Activated T-helper 1 cell treated with anti-CD3 and anti-CD28 coated beads, Interleukin-12 subunit alpha, Interleukin-12 subunit beta, Interleukin-2, Interleukin-4 antibody, amounts not matched to agents 30 ng/mL and 10 ng/mL and 1 ng/mL, durations not matched to agents 14 hours and 24 hours and 36 hours (primary cell): ENCODE measurements at regions not wholly inside any gene's neighbourhood (a gene's known extent, or its start where the extent isn't known, plus 50 kb on each side); places are given as distances from the start of the nearest gene placed in this dataset.

Experiments used
- DNase-seq: peaks from one replicate; pipeline ENCODE4 v3.0.0; 2021; ENCODE audit warnings: low spot score
- H3K27ac Mint-ChIP-seq: one replicate; pipeline ENCODE4 v1.8.0; 2021; ENCODE audit warnings: mild to moderate bottlenecking, mixed read lengths
- H3K27me3 Mint-ChIP-seq: one replicate; pipeline ENCODE4 v1.8.0; 2022; ENCODE audit warnings: mild to moderate bottlenecking, moderate library complexity, mixed read lengths; ENCODE audit not compliant: insufficient read depth
- H3K36me3 Mint-ChIP-seq: one replicate; pipeline ENCODE4 v1.8.0; 2021; ENCODE audit warnings: low read depth, mixed read lengths
- H3K4me1 Mint-ChIP-seq: one replicate; pipeline ENCODE4 v1.8.0; 2021; ENCODE audit warnings: low read depth, mixed read lengths
- H3K4me3 Mint-ChIP-seq: one replicate; pipeline ENCODE4 v1.8.0; 2021; ENCODE audit warnings: mild to moderate bottlenecking, moderate library complexity, mixed read lengths
- H3K9me3 Mint-ChIP-seq: one replicate; pipeline ENCODE4 v1.8.0; 2021; ENCODE audit warnings: mixed read lengths
- intact Hi-C: fragments of 100-400 bp; cut with micrococcal nuclease; formaldehyde crosslinking; loops from one replicate; pipeline ENCODE4 v1.15.1; 2024

- H3K36me3 Mint-ChIP-seq: no peaks in the 10 kb centered on the region
- intact Hi-C loops: no loop called here
- no peak for DNase-seq
- H3K27ac Mint-ChIP-seq: no peak overlapping the region
- H3K4me3 Mint-ChIP-seq: no peak overlapping the region
- H3K27me3 Mint-ChIP-seq: no peaks in the 10 kb centered on the region
- H3K4me1 Mint-ChIP-seq: no peaks in the 10 kb centered on the region
- no peaks in the 10 kb centered on the region for H3K9me3 Mint-ChIP-seq
Measured at GRCh38 chr4:66691101-66691500, 854.2 kb downstream of the CENPC start.

DNA sequence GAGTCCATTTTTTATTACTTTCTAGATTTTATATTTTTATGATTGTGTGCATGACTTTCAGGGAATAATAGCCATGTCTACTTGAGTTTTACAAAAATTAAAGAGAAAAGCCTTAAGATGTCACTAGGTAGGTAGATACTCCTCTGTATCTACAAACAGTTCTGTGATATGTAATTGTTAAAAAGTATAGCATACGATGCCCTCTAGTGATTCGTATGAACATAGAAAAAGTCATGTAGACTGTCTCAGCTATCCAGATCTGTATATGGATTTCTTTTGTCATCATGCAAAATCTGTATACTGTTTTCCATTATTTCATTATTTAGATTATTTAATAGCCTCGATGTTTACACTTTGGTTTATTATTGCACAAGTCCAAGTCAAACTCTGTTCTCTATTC is 856.6 kb downstream of the CENPC start:
- intact Hi-C loops: no loop called here

DNA sequence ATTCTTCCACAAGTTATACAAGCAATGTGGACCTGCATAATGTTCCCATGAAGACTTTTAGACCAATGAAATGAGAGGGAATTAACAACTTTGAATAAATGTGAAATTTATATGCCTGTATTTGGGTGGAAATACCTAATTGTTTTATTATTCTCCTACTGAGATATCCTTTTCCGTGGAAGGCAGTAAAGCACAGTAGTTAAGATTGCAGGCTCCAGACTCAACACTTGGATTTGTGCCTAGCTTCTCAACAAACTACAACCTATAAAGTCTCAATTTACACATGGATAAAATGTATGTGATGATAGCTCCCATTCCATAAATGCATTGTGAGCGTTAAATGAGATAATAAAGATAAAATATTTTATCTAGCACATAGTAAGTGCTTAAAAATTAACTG is 857.8 kb downstream of the CENPC start:
- H3K9me3 Mint-ChIP-seq: no peaks in the 10 kb centered on the region
- DNase-seq: no peak
- H3K27me3 Mint-ChIP-seq: no peaks in the 10 kb centered on the region
- no peak overlapping the region for H3K4me3 Mint-ChIP-seq
- no peaks in the 10 kb centered on the region for H3K4me1 Mint-ChIP-seq
- H3K27ac Mint-ChIP-seq: no peak overlapping the region
- H3K36me3 Mint-ChIP-seq: no peaks in the 10 kb centered on the region
- intact Hi-C loops: no loop called here

More for the DNA sequence above, 856.6 kb downstream of the CENPC start:
- H3K4me3 Mint-ChIP-seq: no peak overlapping the region
- no peak for DNase-seq
- no peak overlapping the region for H3K27ac Mint-ChIP-seq
- H3K9me3 Mint-ChIP-seq: no peaks in the 10 kb centered on the region
- H3K36me3 Mint-ChIP-seq: no peaks in the 10 kb centered on the region
- H3K4me1 Mint-ChIP-seq: no peaks in the 10 kb centered on the region
- H3K27me3 Mint-ChIP-seq: no peaks in the 10 kb centered on the region

GRCh38 chr4:66681962-66682361 is 863.3 kb downstream of the CENPC start:
- Mint-ChIP-seq H3K27ac (no peak overlapping the region), H3K27me3 (no peaks in the 10 kb centered on the region), H3K4me1 (no peaks in the 10 kb centered on the region), H3K9me3 (no peaks in the 10 kb centered on the region), H3K4me3 (no peak overlapping the region), H3K36me3 (no peaks in the 10 kb centered on the region)
- DNase-seq: no peak
- intact Hi-C loops: no loop called here

DNA sequence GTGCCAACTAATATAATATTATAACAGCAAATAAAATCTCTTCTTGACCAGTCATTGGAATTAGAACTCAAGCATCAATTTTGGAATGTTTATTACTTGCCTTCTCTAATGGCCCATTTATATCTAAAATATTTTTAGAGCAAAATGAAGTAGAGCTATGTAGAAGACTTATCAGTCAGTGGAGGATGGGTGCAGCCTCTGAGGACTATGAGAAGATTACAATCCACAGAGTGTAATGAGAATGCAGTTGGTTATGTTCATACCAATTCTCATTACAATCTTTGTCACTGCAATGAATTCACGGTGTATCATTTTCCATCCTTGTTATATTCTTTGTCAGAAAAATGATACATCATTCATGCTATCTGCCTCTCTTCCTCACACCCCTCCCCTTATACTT is 878.1 kb downstream of the CENPC start:
- Mint-ChIP-seq H3K9me3 (no peaks in the 10 kb centered on the region), H3K4me3 (no peak overlapping the region), H3K36me3 (no peaks in the 10 kb centered on the region), H3K27me3 (no peaks in the 10 kb centered on the region), H3K27ac (no peak overlapping the region), H3K4me1 (no peaks in the 10 kb centered on the region)
- intact Hi-C loops: no loop called here
- DNase-seq: no peak

- no peaks in the 10 kb centered on the region for H3K4me1 Mint-ChIP-seq
- DNase-seq: no peak
- no peak overlapping the region for H3K27ac Mint-ChIP-seq
- H3K4me3 Mint-ChIP-seq: no peak overlapping the region
- no peaks in the 10 kb centered on the region for H3K27me3 Mint-ChIP-seq
- H3K36me3 Mint-ChIP-seq: no peaks in the 10 kb centered on the region
- intact Hi-C loops: no loop called here
- H3K9me3 Mint-ChIP-seq: no peaks in the 10 kb centered on the region
Measured at GRCh38 chr4:66662620-66663019, 882.7 kb downstream of the CENPC start.

GRCh38 chr4:66658809-66659208 is 886.5 kb downstream of the CENPC start:
- no peak for DNase-seq
- Mint-ChIP-seq H3K4me1 (no peaks in the 10 kb centered on the region), H3K9me3 (no peaks in the 10 kb centered on the region), H3K27ac (no peak overlapping the region), H3K27me3 (no peaks in the 10 kb centered on the region), H3K36me3 (no peaks in the 10 kb centered on the region), H3K4me3 (no peak overlapping the region)
- intact Hi-C loops: no loop called here

DNA sequence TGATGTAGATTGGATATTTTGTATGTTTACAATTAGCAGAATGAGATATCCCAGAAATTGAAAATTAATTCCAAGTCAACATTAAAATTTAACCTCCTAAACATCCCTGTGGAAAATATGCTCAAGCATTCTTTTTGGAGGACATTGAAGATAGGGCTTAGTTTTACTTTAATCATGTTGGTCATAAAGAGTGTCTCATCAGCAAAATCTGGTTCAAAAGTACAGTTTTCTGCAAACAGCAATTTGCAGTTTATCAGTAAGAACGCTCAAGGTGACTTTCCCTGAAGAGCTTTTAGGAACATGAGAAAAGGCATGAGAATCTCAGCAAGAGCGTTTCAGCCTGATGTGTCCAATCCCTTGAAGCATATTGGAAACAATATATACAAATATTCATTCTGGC is 889.8 kb downstream of the CENPC start:
- no peak for DNase-seq
- Mint-ChIP-seq H3K27ac (no peak overlapping the region), H3K36me3 (no peaks in the 10 kb centered on the region), H3K9me3 (no peaks in the 10 kb centered on the region), H3K4me1 (no peaks in the 10 kb centered on the region), H3K4me3 (no peak overlapping the region), H3K27me3 (no peaks in the 10 kb centered on the region)
- intact Hi-C loops: no loop called here

DNA sequence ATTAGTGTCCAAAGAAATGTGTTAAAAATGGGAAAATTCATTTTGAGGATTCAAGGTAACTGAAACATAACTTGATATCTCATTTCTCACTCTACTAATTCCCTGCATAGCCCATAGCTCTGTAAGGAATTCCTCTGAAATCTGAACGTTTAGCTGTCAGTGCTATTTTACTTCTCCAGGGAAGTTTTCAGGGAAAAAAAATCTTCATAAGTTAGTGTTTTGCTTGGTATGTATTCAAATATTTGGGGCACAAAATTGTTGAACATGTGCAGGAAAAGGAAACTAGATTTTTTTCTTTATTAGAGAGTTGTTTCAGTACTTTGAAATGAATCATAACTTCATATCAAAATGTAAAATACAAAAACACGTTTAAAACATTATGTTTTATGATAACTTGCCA is 891.4 kb downstream of the CENPC start:
- no peak overlapping the region for H3K4me3 Mint-ChIP-seq
- intact Hi-C loops: no loop called here

GRCh38 chr4:66649236-66649635 is 896.1 kb downstream of the CENPC start:
- Mint-ChIP-seq H3K4me1 (no peaks in the 10 kb centered on the region), H3K27ac (no peak overlapping the region), H3K27me3 (no peaks in the 10 kb centered on the region), H3K4me3 (no peak overlapping the region), H3K9me3 (no peaks in the 10 kb centered on the region), H3K36me3 (no peaks in the 10 kb centered on the region)
- intact Hi-C loops: no loop called here
- DNase-seq: no peak

More for the DNA sequence above, 891.4 kb downstream of the CENPC start:
- Mint-ChIP-seq H3K4me1 (no peaks in the 10 kb centered on the region), H3K27me3 (no peaks in the 10 kb centered on the region), H3K36me3 (no peaks in the 10 kb centered on the region), H3K27ac (no peak overlapping the region), H3K9me3 (no peaks in the 10 kb centered on the region)
- no peak for DNase-seq

DNA sequence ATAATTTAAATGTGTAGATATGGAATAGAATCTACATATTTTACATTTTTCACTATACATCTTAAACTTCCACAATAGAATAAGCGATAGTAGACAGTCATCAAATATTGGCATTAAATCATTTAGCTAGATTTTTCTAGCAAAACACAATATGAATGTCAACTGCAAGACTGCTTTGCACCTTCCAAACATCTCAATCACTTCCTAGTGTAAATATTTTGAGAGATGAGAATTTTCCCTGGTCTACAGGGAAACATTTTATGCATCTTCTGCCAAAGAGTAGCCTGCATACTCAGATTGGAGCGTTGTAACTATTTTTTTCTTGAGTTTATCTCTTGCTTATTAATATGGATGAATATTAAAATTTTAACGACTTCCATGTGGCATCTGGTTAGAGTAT is 897.4 kb downstream of the CENPC start:
- H3K4me3 Mint-ChIP-seq: no peak overlapping the region
- no peaks in the 10 kb centered on the region for H3K27me3 Mint-ChIP-seq
- H3K4me1 Mint-ChIP-seq: no peaks in the 10 kb centered on the region
- H3K9me3 Mint-ChIP-seq: no peaks in the 10 kb centered on the region
- no peak overlapping the region for H3K27ac Mint-ChIP-seq
- H3K36me3 Mint-ChIP-seq: no peaks in the 10 kb centered on the region
- DNase-seq: no peak
- intact Hi-C loops: no loop called here

- intact Hi-C loops: no loop called here
- no peak overlapping the region for H3K27ac Mint-ChIP-seq
Measured at GRCh38 chr4:66647476-66647875, 897.8 kb downstream of the CENPC start.

GRCh38 chr4:66640233-66640990 is 904.9 kb downstream of the CENPC start:
- no peaks in the 10 kb centered on the region for H3K4me1 Mint-ChIP-seq
- H3K36me3 Mint-ChIP-seq: no peaks in the 10 kb centered on the region
- DNase-seq: no peak
- H3K27me3 Mint-ChIP-seq: no peaks in the 10 kb centered on the region
- H3K4me3 Mint-ChIP-seq: no peak overlapping the region
- H3K9me3 Mint-ChIP-seq: no peaks in the 10 kb centered on the region
- intact Hi-C loops: no loop called here
- H3K27ac Mint-ChIP-seq: no peak overlapping the region

More at GRCh38 chr4:66647476-66647875, 897.8 kb downstream of the CENPC start:
- Mint-ChIP-seq H3K4me3 (no peak overlapping the region), H3K4me1 (no peaks in the 10 kb centered on the region), H3K9me3 (no peaks in the 10 kb centered on the region), H3K27me3 (no peaks in the 10 kb centered on the region), H3K36me3 (no peaks in the 10 kb centered on the region)
- DNase-seq: no peak

- Mint-ChIP-seq H3K4me1 (no peaks in the 10 kb centered on the region), H3K27me3 (no peaks in the 10 kb centered on the region), H3K9me3 (no peaks in the 10 kb centered on the region), H3K36me3 (no peaks in the 10 kb centered on the region), H3K4me3 (no peak overlapping the region), H3K27ac (no peak overlapping the region)
- intact Hi-C loops: no loop called here
- no peak for DNase-seq
Measured at GRCh38 chr4:66639361-66639760, 905.9 kb downstream of the CENPC start.
